Retinal pigment epithelial cell (primary cell): ENCODE measurements at regions not wholly inside any gene's neighbourhood (a gene's known extent, or its start where the extent isn't known, plus 50 kb on each side); places are given as distances from the start of the nearest gene placed in this dataset.

Experiments used
- DNase-seq: peaks from one replicate; pipeline ENCODE4 v3.0.0-alpha.2; 2010; ENCODE audit warnings: low read depth
- H3K4me3 ChIP-seq: 2 replicates; pipeline ENCODE4 v1.5.1; 2011; ENCODE audit warnings: mild to moderate bottlenecking, low read length, control low read depth, moderate library complexity
- CTCF ChIP-seq: conservative IDR thresholded peaks from 2 replicates; pipeline ENCODE4 v1.5.1; 2011; ENCODE audit warnings: low read depth, low read length, control low read depth, inconsistent platforms

DNA sequence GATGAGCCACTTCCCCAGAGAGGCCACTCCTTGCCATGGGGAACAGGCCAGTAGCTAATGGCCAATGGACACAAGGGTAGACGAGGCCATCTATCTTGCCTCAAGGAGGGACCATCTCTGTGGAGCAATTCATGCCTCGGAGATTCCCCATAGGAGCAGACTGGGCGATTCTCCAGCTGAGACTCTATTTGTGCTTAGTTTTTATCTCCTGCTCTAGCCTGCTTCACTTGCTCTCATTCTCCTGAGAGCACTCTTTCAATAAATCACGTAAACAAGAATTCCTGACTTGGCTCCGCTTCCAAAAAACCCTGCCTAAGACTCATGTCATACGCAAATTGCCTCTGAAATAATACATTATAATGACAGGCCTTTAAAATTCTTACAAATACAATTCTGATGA, 396.4 kb upstream of the USP15 start:
- no peak overlapping the region for H3K4me3 ChIP-seq
- TF ChIP-seq CTCF: no peak
- no peak for DNase-seq

DNA sequence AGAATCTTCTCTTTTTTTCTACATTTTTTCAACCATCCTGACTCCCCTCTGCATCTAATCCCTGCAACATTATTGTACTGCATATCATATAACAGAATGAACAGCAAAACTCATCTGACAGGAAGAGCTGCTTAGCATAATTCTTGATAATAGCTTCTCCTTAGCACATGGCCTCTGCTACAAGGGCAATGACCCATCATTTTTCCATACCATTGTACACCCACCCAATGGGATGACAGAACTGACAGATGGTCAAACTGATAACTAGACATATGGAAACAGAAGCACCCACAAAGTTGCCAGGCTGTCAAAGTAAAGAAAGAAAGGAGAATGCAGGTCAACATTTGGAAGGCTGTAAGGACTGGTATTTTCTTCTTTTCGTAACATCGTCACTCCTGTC, 390.4 kb upstream of the USP15 start:
- TF ChIP-seq CTCF: no peak
- DNase-seq: no peak
- no peak overlapping the region for H3K4me3 ChIP-seq

DNA sequence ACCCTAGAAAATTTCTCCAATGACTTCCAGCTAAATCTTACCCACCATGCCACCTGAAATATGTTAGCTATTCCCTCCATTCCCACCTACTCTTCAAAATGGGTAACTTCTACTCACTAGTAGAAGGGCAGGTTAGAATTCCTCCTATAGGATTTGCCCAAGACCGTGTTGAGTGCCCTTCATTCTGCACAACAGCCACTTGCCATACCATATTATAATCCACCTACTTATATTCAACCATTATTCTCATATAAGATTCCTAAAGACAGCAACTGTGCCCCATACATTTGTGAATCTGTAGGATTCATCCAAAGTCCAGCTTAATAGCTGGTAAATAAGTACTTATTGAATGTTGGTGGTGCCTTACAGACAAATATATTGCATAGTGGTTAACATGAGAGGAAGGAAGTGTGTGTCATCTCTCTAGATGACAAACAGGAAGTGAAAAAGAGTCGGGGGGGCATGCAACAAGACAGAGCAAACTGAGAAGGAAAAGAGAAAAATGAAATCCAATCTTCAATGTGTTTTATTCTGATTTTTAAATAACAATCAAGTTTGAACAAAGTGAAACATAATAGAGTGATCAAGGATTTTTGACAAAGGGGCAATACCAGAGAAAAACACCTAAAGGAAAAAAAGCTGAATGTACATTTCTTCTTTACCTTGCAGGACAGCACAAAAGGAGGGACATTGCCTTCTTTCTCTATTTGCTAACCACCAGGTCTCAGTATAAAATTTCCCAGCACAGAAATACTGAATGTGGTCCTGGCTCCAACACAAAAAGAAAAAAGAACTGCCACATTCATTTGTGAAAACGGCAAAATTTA, 389.3 kb upstream of the USP15 start:
- H3K4me3 ChIP-seq: no peak overlapping the region
- DNase-seq: no peak
- no peak for TF ChIP-seq CTCF

GRCh38 chr12:61871485-61871810, 388.8 kb upstream of the USP15 start:
- DNase-seq: no peak
- no peak for TF ChIP-seq CTCF
- no peak overlapping the region for H3K4me3 ChIP-seq

- DNase-seq: no peak
- H3K4me3 ChIP-seq: no peak overlapping the region
- no peak for TF ChIP-seq CTCF
Observed at GRCh38 chr12:61879229-61879628, 381.0 kb upstream of the USP15 start.

GRCh38 chr12:61880186-61880585, 380.0 kb upstream of the USP15 start:
- DNase-seq: no peak

More at GRCh38 chr12:61880186-61880585, 380.0 kb upstream of the USP15 start:
- TF ChIP-seq CTCF: no peak
- no peak overlapping the region for H3K4me3 ChIP-seq
